H9 (cell line): ENCODE measurements at regions not wholly inside any gene's neighbourhood (a gene's known extent, or its start where the extent isn't known, plus 50 kb on each side); places are given as distances from the start of the nearest gene placed in this dataset.

Experiments used
- DNase-seq: peaks from one replicate; pipeline ENCODE4 v3.0.0-alpha.2; 2017
- H2AFZ ChIP-seq: one replicate; pipeline ENCODE4 v1.6.1; 2013; ENCODE audit warnings: mild to moderate bottlenecking, low read length, control low read depth, moderate library complexity
- H2AK5ac ChIP-seq: 2 replicates; pipeline ENCODE4 v1.6.1; 2013; ENCODE audit warnings: low read length, control low read depth, mixed read lengths; ENCODE audit not compliant: insufficient read length
- H2BK120ac ChIP-seq: one replicate; pipeline ENCODE4 v1.6.1; 2013; ENCODE audit warnings: low read depth, mild to moderate bottlenecking, low read length, control low read depth, inconsistent platforms; ENCODE audit not compliant: poor library complexity, severe bottlenecking
- H2BK12ac ChIP-seq: 2 replicates; pipeline ENCODE4 v1.6.1; 2013; ENCODE audit warnings: low read length, control low read depth, mixed read lengths, low read depth; ENCODE audit not compliant: insufficient read length
- H2BK15ac ChIP-seq: 2 replicates; pipeline ENCODE4 v1.6.1; 2013; ENCODE audit warnings: low read depth, low read length, control low read depth
- H2BK20ac ChIP-seq: one replicate; pipeline ENCODE4 v1.6.1; 2013; ENCODE audit warnings: low read depth, mild to moderate bottlenecking, low read length, control low read depth, inconsistent platforms; ENCODE audit not compliant: poor library complexity, severe bottlenecking
- H2BK5ac ChIP-seq: 2 replicates; pipeline ENCODE4 v1.6.1; 2013; ENCODE audit warnings: low read length, control low read depth, mixed read lengths; ENCODE audit not compliant: insufficient read length
- H3K14ac ChIP-seq: 2 replicates; pipeline ENCODE4 v1.6.1; 2013; ENCODE audit warnings: low read length, control low read depth; ENCODE audit not compliant: insufficient read depth
- H3K18ac ChIP-seq: 2 replicates; pipeline ENCODE4 v1.6.1; 2013; ENCODE audit warnings: low read depth, mild to moderate bottlenecking, mixed read lengths, low read length, control low read depth; ENCODE audit not compliant: insufficient read length
- H3K23ac ChIP-seq: 2 replicates; pipeline ENCODE4 v1.6.1; 2013; ENCODE audit warnings: low read length, control low read depth, mixed read lengths, low read depth; ENCODE audit not compliant: insufficient read length
- H3K23me2 ChIP-seq: 2 replicates; pipeline ENCODE4 v1.6.1; 2013; ENCODE audit warnings: low read depth, mild to moderate bottlenecking, mixed read lengths, low read length, control low read depth; ENCODE audit not compliant: insufficient read length, poor library complexity, severe bottlenecking
- H3K27ac ChIP-seq: 2 replicates; pipeline ENCODE4 v1.5.1; 2013; ENCODE audit warnings: low read length, control low read depth, mixed read lengths, low read depth; ENCODE audit not compliant: insufficient read length
- H3K27me3 ChIP-seq: 2 replicates; pipeline ENCODE4 v1.6.1; 2013; ENCODE audit warnings: low read length, control low read depth, inconsistent platforms; ENCODE audit not compliant: insufficient read depth
- H3K4ac ChIP-seq: 2 replicates; pipeline ENCODE4 v1.6.1; 2013; ENCODE audit warnings: low read depth, mild to moderate bottlenecking, control low read depth, inconsistent platforms, low read length, moderate library complexity
- H3K4me1 ChIP-seq: 2 replicates; pipeline ENCODE4 v1.6.1; 2013; ENCODE audit warnings: low read length, control low read depth, inconsistent platforms; ENCODE audit not compliant: insufficient read depth
- H3K4me2 ChIP-seq: 2 replicates; pipeline ENCODE4 v1.6.1; 2013; ENCODE audit warnings: low read length, control low read depth, mixed read lengths; ENCODE audit not compliant: insufficient read length, insufficient read depth
- H3K56ac ChIP-seq: 2 replicates; pipeline ENCODE4 v1.6.1; 2013; ENCODE audit warnings: low read depth, mild to moderate bottlenecking, mixed read lengths, low read length, control low read depth; ENCODE audit not compliant: insufficient read length
- H3K79me1 ChIP-seq: 2 replicates; pipeline ENCODE4 v1.6.1; 2013; ENCODE audit warnings: low read depth, mild to moderate bottlenecking, moderate library complexity, low read length, control low read depth, inconsistent platforms; ENCODE audit not compliant: insufficient read depth, poor library complexity, severe bottlenecking
- H3K79me2 ChIP-seq: 2 replicates; pipeline ENCODE4 v1.6.1; 2013; ENCODE audit warnings: low read length, control low read depth, inconsistent platforms; ENCODE audit not compliant: insufficient read depth
- H3K9ac ChIP-seq: 2 replicates; pipeline ENCODE4 v1.6.1; 2013; ENCODE audit warnings: low read length, control low read depth, mixed read lengths; ENCODE audit not compliant: insufficient read length; ENCODE audit errors: extremely low read depth
- H3K9me3 ChIP-seq: one replicate; pipeline ENCODE4 v1.6.1; 2013; ENCODE audit warnings: low read depth, low read length, inconsistent platforms; ENCODE audit not compliant: control insufficient read depth
- H3T11ph ChIP-seq: one replicate; pipeline ENCODE4 v1.6.1; 2013; ENCODE audit warnings: mild to moderate bottlenecking, low read length, control low read depth, inconsistent platforms
- H4K20me1 ChIP-seq: one replicate; pipeline ENCODE4 v1.6.1; 2013; ENCODE audit not compliant: control insufficient read depth, insufficient read length, insufficient read depth
- H4K5ac ChIP-seq: 2 replicates; pipeline ENCODE4 v1.6.1; 2013; ENCODE audit warnings: low read depth, mild to moderate bottlenecking, mixed read lengths, low read length, control low read depth; ENCODE audit not compliant: insufficient read length
- H4K8ac ChIP-seq: replicated peaks from 2 replicates; pipeline ENCODE4 v1.6.1; 2013; ENCODE audit warnings: low read length, control low read depth, mixed read lengths, low read depth; ENCODE audit not compliant: insufficient read length
- H4K91ac ChIP-seq: 2 replicates; pipeline ENCODE4 v1.6.1; 2013; ENCODE audit warnings: low read depth, mild to moderate bottlenecking, moderate library complexity, mixed read lengths, low read length, control low read depth; ENCODE audit not compliant: insufficient read length
- H3K27ac Mint-ChIP-seq, 3 experiments: 2 replicates in 2 of 3; 3 replicates in 1 of 3; pipeline ENCODE4 v1.8.0; 2020 to 2021; ENCODE audit warnings: mixed read lengths in 3 of 3, mild to moderate bottlenecking in 1 of 3, moderate library complexity in 1 of 3
- H3K27me3 Mint-ChIP-seq: 2 replicates; pipeline ENCODE4 v1.8.0; 2021; ENCODE audit warnings: low read depth, mild to moderate bottlenecking, moderate library complexity, mixed read lengths
- H3K36me3 Mint-ChIP-seq, 3 experiments: 2 replicates in 2 of 3; 3 replicates in 1 of 3; pipeline ENCODE4 v1.8.0; 2020 to 2021; ENCODE audit warnings: low read depth in 3 of 3, mixed read lengths in 3 of 3; ENCODE audit not compliant: insufficient read depth in 1 of 3
- H3K4me1 Mint-ChIP-seq, 2 experiments: 2 replicates each; pipeline ENCODE4 v1.8.0; 2020; ENCODE audit warnings: mixed read lengths in 2 of 2
- H3K4me3 Mint-ChIP-seq, 2 experiments: 2 replicates in 1 of 2; 3 replicates in 1 of 2; pipeline ENCODE4 v1.8.0; 2020 to 2021; ENCODE audit warnings: mild to moderate bottlenecking in 2 of 2, mixed read lengths in 2 of 2, moderate library complexity in 1 of 2
- H3K9me3 Mint-ChIP-seq, 2 experiments: 2 replicates in 1 of 2; 3 replicates in 1 of 2; pipeline ENCODE4 v1.8.0; 2020; ENCODE audit warnings: mild to moderate bottlenecking in 2 of 2, mixed read lengths in 2 of 2, moderate library complexity in 1 of 2
- WGBS: extraction: QIAGEN DNeasy Blood & Tissue Kit; methylation state at CpG from one replicate; pipeline ENCODE4 v1.1.7; 2013; ENCODE audit warnings: missing lambda C conversion rate, low lambda C conversion rate, mixed read lengths; ENCODE audit not compliant: insufficient read length; ENCODE audit errors: extremely low coverage; 5-methylcytosine and 5-hydroxymethylcytosine counted together
- TF ChIP-seq, protein P1 (sequence below): fragments of 200-600 bp; sonication (generic); conservative IDR thresholded peaks from 3 replicates; pipeline ENCODE4 v1.8.0; 2021; ENCODE audit warnings: antibody characterized with exemption, mild to moderate bottlenecking

DNA sequence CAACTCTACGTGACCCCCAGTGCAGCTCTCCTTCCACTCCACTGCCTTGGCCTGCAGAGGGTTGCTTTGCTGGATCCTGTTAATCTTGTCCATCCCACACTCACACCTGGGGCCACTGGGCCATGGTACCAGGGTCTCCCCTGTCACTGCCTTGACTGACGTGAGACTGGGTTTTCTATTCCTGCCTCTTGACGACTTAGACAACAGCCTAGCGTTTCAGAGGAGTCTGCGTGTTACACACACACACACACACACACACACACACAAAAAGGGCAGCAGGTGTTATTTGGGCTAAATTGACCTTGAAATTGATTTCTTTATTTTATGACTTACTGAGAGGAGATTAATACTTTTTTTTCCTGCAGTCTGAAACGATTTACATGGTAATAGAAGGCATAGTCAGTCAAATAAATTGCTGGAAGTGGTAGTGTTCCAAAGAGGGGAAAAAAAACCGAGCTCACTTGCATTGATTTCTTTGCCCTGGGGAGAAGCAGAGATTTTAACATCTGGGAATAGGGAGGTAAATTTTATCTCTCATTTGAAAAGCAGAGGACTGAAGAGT lies 492.3 kb upstream of the EEF2KMT start:
- H2BK5ac ChIP-seq: no peak overlapping the region
- peak overlapping the region in 2 of 3 experiments; percentile 44 to 48; a peak in 4 of 7 replicates for H3K27ac Mint-ChIP-seq
- no peak overlapping the region for H4K91ac ChIP-seq
- peaks cover 0 to 3% (median 2%) of the 10 kb centered on the region in 3 experiments; a peak in 4 of 7 replicates for H3K36me3 Mint-ChIP-seq
- no peak overlapping the region for H3K9ac ChIP-seq
- no peak overlapping the region for H3K4ac ChIP-seq
- H3K4me1 Mint-ChIP-seq: peaks cover 33 to 34% of the 10 kb centered on the region in 2 experiments
- H3K4me2 ChIP-seq: no peak overlapping the region
- WGBS: no CpG with 5 or more reads among the region's 7 CpGs
- H2BK120ac ChIP-seq: no peak overlapping the region
- no peak overlapping the region for H3T11ph ChIP-seq
- no peaks in the 10 kb centered on the region; the same call in 1 of the 2 replicates for H3K27me3 Mint-ChIP-seq
- no peak overlapping the region for H3K18ac ChIP-seq
- no peak overlapping the region for H3K4me3 Mint-ChIP-seq
- H3K79me2 ChIP-seq: no peaks in the 10 kb centered on the region
- no peaks in the 10 kb centered on the region for H3K79me1 ChIP-seq
- H4K8ac ChIP-seq: no peak overlapping the region
- no peak overlapping the region for H3K14ac ChIP-seq
- H2AFZ ChIP-seq: no peak overlapping the region
- no peaks in the 10 kb centered on the region for H3K9me3 ChIP-seq
- no peak overlapping the region for H3K56ac ChIP-seq
- no peaks in the 10 kb centered on the region; a peak in 3 of 5 replicates for H3K9me3 Mint-ChIP-seq
- TF ChIP-seq, protein P1, sequence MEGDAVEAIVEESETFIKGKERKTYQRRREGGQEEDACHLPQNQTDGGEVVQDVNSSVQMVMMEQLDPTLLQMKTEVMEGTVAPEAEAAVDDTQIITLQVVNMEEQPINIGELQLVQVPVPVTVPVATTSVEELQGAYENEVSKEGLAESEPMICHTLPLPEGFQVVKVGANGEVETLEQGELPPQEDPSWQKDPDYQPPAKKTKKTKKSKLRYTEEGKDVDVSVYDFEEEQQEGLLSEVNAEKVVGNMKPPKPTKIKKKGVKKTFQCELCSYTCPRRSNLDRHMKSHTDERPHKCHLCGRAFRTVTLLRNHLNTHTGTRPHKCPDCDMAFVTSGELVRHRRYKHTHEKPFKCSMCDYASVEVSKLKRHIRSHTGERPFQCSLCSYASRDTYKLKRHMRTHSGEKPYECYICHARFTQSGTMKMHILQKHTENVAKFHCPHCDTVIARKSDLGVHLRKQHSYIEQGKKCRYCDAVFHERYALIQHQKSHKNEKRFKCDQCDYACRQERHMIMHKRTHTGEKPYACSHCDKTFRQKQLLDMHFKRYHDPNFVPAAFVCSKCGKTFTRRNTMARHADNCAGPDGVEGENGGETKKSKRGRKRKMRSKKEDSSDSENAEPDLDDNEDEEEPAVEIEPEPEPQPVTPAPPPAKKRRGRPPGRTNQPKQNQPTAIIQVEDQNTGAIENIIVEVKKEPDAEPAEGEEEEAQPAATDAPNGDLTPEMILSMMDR: no peak
- H2AK5ac ChIP-seq: no peak overlapping the region
- no peaks in the 10 kb centered on the region for H3K27me3 ChIP-seq
- H3K23ac ChIP-seq: no peak overlapping the region
- H3K27ac ChIP-seq: no peak overlapping the region
- no peaks in the 10 kb centered on the region for H3K23me2 ChIP-seq
- H4K5ac ChIP-seq: no peak overlapping the region
- no peak overlapping the region for H2BK20ac ChIP-seq
- no peak overlapping the region for H2BK15ac ChIP-seq
- no peak overlapping the region for H2BK12ac ChIP-seq
- no peaks in the 10 kb centered on the region for H4K20me1 ChIP-seq
- H3K4me1 ChIP-seq: peaks cover 5% of the 10 kb centered on the region; the same call in 1 of the 2 replicates
- DNase-seq: no peak
